WTC11 (cell line): ENCODE measurements at regions not wholly inside any gene's neighbourhood (a gene's known extent, or its start where the extent isn't known, plus 50 kb on each side); places are given as distances from the start of the nearest gene placed in this dataset.

Experiments
- ATAC-seq: fragments of 200-7000 bp; cut with Tn5 transposase; 2 replicates; pipeline ENCODE4 v1.10.0; 2021; ENCODE audit warnings: mild to moderate bottlenecking, moderate library complexity
- CTCF ChIA-PET: fragments of 300-600 bp; sonication (Branson Sonifier 250); formaldehyde crosslinking; loops from one replicate; lab custom pipeline; 2021; ENCODE audit warnings: antibody characterized with exemption; lab: Charles Lee
- POLR2A ChIA-PET: fragments of 350-600 bp; sonication (Branson Sonifier 250); formaldehyde crosslinking; loops from one replicate; lab custom pipeline; 2021; ENCODE audit warnings: antibody characterized with exemption; lab: Charles Lee
- DNase-seq: peaks from one replicate; pipeline ENCODE4 v3.0.0; 2021; ENCODE audit warnings: low spot score
- H3K27ac Mint-ChIP-seq: 2 replicates; pipeline ENCODE4 v1.8.0; 2021; ENCODE audit warnings: mixed read lengths
- H3K27me3 Mint-ChIP-seq: 2 replicates; pipeline ENCODE4 v1.8.0; 2021; ENCODE audit warnings: low read depth, mild to moderate bottlenecking, moderate library complexity, mixed read lengths
- H3K36me3 Mint-ChIP-seq: 2 replicates; pipeline ENCODE4 v1.8.0; 2021; ENCODE audit warnings: mixed read lengths
- H3K4me1 Mint-ChIP-seq: 2 replicates; pipeline ENCODE4 v1.8.0; 2022; ENCODE audit warnings: mixed read lengths
- H3K4me3 Mint-ChIP-seq: 2 replicates; pipeline ENCODE4 v1.8.0; 2021; ENCODE audit warnings: mild to moderate bottlenecking, moderate library complexity, mixed read lengths
- H3K9me3 Mint-ChIP-seq: 2 replicates; pipeline ENCODE4 v1.8.0; 2021; ENCODE audit warnings: mixed read lengths
- AR ChIP-seq: fragments of 250-450 bp; sonication (Bioruptor Pico); IDR thresholded peaks from 2 replicates; pipeline ENCODE4 v1.9.0; 2021; ENCODE audit warnings: mild to moderate bottlenecking
- ATF2 ChIP-seq: sonication (generic); formaldehyde crosslinking; IDR thresholded peaks from 2 replicates; pipeline ENCODE4 v1.8.1; 2022; ENCODE audit warnings: low read depth, missing genetic modification reagents, borderline replicate concordance
- FOXK1 ChIP-seq: sonication (generic); formaldehyde crosslinking; IDR thresholded peaks from 2 replicates; pipeline ENCODE4 v1.8.0; 2022; ENCODE audit warnings: mild to moderate bottlenecking, moderate library complexity, missing genetic modification reagents
- FOXP1 ChIP-seq: sonication (generic); formaldehyde crosslinking; IDR thresholded peaks from 2 replicates; pipeline ENCODE4 v1.8.0; 2022; ENCODE audit warnings: missing genetic modification reagents, mild to moderate bottlenecking, moderate library complexity, borderline replicate concordance
- MXD4 ChIP-seq: fragments of 250-450 bp; sonication (Bioruptor Pico); IDR thresholded peaks from 2 replicates; pipeline ENCODE4 v1.8.0; 2021; ENCODE audit warnings: mild to moderate bottlenecking, moderate library complexity, borderline replicate concordance
- NFATC4 ChIP-seq: fragments of 250-450 bp; sonication (Bioruptor Pico); IDR thresholded peaks from 2 replicates; pipeline ENCODE4 v1.9.0; 2021; ENCODE audit warnings: mild to moderate bottlenecking
- PREB ChIP-seq: sonication (generic); formaldehyde crosslinking; IDR thresholded peaks from 2 replicates; pipeline ENCODE4 v1.8.1; 2022; ENCODE audit warnings: mild to moderate bottlenecking, missing genetic modification reagents, moderate library complexity, borderline replicate concordance
- PRRX2 ChIP-seq: fragments of 250-450 bp; sonication (Bioruptor Pico); IDR thresholded peaks from 2 replicates; pipeline ENCODE4 v1.8.0; 2021; ENCODE audit warnings: mild to moderate bottlenecking
- TEAD1 ChIP-seq: sonication (generic); formaldehyde crosslinking; IDR thresholded peaks from 2 replicates; pipeline ENCODE4 v1.8.0; 2022; ENCODE audit warnings: mild to moderate bottlenecking, missing genetic modification reagents
- ZNF263 ChIP-seq: sonication (generic); formaldehyde crosslinking; IDR thresholded peaks from 2 replicates; pipeline ENCODE4 v1.8.1; 2022; ENCODE audit warnings: low read depth, mild to moderate bottlenecking, moderate library complexity, missing genetic modification reagents
- ZNF396 ChIP-seq: fragments of 250-450 bp; sonication (Bioruptor Pico); IDR thresholded peaks from 2 replicates; pipeline ENCODE4 v1.8.0; 2021; ENCODE audit warnings: mild to moderate bottlenecking, moderate library complexity, borderline replicate concordance
- TF ChIP-seq, protein P1 (sequence below): sonication (generic); formaldehyde crosslinking; IDR thresholded peaks from 2 replicates; pipeline ENCODE4 v1.8.0; 2023; ENCODE audit warnings: missing genetic modification reagents, mild to moderate bottlenecking, borderline replicate concordance
- TF ChIP-seq, protein P2 (sequence below): sonication (generic); formaldehyde crosslinking; IDR thresholded peaks from 2 replicates; pipeline ENCODE4 v1.8.0; 2023; ENCODE audit warnings: mild to moderate bottlenecking, missing genetic modification reagents
- TF ChIP-seq, protein P3 (sequence below): fragments of 200-600 bp; IDR thresholded peaks from 2 replicates; pipeline ENCODE4 v1.8.0; 2022; ENCODE audit warnings: antibody characterized with exemption

DNA sequence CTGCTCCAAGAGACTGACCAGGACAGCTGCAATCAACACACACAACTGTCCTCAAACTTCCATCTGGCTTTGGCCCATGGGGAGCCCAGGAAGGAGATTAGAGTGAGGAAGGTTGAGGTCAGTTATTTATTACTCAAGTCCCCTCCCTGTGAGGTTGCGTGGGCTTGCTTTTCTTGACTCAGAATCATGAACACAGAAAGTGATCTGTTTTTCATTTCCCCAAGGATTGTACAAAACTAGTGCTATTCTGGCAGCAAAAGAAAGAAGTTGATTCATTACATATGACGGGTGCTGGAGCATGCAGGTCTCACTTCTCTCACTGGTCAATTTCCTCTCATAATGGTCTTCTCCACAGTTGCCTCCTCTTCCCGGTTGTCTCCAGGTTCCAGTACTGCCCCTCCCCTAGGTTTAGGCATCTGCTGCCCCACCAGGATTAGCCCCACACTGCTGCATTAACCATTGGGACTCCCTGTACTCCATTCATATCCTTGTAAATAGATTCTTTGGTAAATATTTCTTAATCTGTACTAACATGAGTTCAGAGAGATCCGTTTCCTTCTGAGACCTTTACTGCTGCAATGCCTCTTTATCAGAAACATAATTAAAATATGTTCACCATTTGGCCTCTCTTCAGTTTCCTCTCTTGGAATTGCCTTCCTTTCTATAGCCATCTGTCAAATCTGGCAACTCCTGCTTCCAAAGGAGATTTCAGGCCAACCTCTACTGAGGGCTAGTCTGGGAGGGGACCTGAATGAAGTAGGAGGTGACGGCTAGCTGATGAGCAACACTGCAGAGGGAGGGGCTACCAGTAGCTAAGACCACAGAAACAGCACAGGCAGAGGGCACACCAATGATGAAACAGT, 888.8 kb downstream of the QKI start (continued):
- TF ChIP-seq, protein P1, sequence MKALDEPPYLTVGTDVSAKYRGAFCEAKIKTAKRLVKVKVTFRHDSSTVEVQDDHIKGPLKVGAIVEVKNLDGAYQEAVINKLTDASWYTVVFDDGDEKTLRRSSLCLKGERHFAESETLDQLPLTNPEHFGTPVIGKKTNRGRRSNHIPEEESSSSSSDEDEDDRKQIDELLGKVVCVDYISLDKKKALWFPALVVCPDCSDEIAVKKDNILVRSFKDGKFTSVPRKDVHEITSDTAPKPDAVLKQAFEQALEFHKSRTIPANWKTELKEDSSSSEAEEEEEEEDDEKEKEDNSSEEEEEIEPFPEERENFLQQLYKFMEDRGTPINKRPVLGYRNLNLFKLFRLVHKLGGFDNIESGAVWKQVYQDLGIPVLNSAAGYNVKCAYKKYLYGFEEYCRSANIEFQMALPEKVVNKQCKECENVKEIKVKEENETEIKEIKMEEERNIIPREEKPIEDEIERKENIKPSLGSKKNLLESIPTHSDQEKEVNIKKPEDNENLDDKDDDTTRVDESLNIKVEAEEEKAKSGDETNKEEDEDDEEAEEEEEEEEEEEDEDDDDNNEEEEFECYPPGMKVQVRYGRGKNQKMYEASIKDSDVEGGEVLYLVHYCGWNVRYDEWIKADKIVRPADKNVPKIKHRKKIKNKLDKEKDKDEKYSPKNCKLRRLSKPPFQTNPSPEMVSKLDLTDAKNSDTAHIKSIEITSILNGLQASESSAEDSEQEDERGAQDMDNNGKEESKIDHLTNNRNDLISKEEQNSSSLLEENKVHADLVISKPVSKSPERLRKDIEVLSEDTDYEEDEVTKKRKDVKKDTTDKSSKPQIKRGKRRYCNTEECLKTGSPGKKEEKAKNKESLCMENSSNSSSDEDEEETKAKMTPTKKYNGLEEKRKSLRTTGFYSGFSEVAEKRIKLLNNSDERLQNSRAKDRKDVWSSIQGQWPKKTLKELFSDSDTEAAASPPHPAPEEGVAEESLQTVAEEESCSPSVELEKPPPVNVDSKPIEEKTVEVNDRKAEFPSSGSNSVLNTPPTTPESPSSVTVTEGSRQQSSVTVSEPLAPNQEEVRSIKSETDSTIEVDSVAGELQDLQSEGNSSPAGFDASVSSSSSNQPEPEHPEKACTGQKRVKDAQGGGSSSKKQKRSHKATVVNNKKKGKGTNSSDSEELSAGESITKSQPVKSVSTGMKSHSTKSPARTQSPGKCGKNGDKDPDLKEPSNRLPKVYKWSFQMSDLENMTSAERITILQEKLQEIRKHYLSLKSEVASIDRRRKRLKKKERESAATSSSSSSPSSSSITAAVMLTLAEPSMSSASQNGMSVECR: no peak
- TF ChIP-seq ATF2 (CRISPR knock-in tag) (no peak), PRRX2 (no peak)

DNA sequence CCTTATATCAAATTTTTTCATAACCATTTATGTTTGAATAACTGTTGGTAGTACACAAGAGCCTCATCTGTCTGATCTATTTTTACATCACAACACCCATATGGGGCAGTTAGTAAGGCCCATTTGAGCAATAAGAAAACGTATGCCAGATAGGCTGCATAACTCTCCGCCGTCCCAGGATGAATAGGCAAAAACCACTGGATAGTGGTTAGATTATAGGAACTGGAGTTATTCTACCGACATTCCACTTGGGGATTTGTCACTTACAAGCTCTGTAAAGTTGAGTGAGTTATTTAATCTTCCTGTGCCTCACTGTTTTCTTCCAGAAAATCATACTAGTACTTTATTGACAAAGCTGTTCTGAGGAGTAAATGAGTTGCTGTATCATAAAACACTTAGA, 881.9 kb downstream of the QKI start:
- peaks cover 14% of the 10 kb centered on the region for H3K9me3 Mint-ChIP-seq
- no peaks in the 10 kb centered on the region for H3K4me1 Mint-ChIP-seq
- DNase-seq (no peak), ATAC-seq (no peak)
- H3K4me3 Mint-ChIP-seq: no peak overlapping the region
- ChIA-PET CTCF (no interaction called here), POLR2A (no interaction called here)
- TF ChIP-seq PREB (no peak), TEAD1 (CRISPR knock-in tag) (no peak), NFATC4 (CRISPR knock-in tag) (no peak), ZNF263 (CRISPR knock-in tag) (no peak), MXD4 (no peak), FOXK1 (no peak), AR (no peak), FOXP1 (CRISPR knock-in tag) (no peak), ZNF396 (CRISPR knock-in tag) (no peak)
- TF ChIP-seq, protein P2, sequence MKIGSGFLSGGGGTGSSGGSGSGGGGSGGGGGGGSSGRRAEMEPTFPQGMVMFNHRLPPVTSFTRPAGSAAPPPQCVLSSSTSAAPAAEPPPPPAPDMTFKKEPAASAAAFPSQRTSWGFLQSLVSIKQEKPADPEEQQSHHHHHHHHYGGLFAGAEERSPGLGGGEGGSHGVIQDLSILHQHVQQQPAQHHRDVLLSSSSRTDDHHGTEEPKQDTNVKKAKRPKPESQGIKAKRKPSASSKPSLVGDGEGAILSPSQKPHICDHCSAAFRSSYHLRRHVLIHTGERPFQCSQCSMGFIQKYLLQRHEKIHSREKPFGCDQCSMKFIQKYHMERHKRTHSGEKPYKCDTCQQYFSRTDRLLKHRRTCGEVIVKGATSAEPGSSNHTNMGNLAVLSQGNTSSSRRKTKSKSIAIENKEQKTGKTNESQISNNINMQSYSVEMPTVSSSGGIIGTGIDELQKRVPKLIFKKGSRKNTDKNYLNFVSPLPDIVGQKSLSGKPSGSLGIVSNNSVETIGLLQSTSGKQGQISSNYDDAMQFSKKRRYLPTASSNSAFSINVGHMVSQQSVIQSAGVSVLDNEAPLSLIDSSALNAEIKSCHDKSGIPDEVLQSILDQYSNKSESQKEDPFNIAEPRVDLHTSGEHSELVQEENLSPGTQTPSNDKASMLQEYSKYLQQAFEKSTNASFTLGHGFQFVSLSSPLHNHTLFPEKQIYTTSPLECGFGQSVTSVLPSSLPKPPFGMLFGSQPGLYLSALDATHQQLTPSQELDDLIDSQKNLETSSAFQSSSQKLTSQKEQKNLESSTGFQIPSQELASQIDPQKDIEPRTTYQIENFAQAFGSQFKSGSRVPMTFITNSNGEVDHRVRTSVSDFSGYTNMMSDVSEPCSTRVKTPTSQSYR (CRISPR knock-in tag): no peak
- TF ChIP-seq, protein P3, sequence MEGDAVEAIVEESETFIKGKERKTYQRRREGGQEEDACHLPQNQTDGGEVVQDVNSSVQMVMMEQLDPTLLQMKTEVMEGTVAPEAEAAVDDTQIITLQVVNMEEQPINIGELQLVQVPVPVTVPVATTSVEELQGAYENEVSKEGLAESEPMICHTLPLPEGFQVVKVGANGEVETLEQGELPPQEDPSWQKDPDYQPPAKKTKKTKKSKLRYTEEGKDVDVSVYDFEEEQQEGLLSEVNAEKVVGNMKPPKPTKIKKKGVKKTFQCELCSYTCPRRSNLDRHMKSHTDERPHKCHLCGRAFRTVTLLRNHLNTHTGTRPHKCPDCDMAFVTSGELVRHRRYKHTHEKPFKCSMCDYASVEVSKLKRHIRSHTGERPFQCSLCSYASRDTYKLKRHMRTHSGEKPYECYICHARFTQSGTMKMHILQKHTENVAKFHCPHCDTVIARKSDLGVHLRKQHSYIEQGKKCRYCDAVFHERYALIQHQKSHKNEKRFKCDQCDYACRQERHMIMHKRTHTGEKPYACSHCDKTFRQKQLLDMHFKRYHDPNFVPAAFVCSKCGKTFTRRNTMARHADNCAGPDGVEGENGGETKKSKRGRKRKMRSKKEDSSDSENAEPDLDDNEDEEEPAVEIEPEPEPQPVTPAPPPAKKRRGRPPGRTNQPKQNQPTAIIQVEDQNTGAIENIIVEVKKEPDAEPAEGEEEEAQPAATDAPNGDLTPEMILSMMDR: no peak
- no peak overlapping the region for H3K27ac Mint-ChIP-seq
- no peaks in the 10 kb centered on the region for H3K27me3 Mint-ChIP-seq
- H3K36me3 Mint-ChIP-seq: peaks cover 8% of the 10 kb centered on the region
